GM21367 (cell line): ENCODE measurements at regions not wholly inside any gene's neighbourhood (a gene's known extent, or its start where the extent isn't known, plus 50 kb on each side); places are given as distances from the start of the nearest gene placed in this dataset.
"Not testable (repeated sequence)": the region's sequence is repeated elsewhere in the genome, so short reads cannot be mapped to it uniquely, and the experiment has no call there.

Source experiments
- ATAC-seq: cut with Tn5 transposase; IDR thresholded peaks from one replicate; pipeline ENCODE4 v1.9.1; 2021; ENCODE audit not compliant: unreplicated experiment

DNA sequence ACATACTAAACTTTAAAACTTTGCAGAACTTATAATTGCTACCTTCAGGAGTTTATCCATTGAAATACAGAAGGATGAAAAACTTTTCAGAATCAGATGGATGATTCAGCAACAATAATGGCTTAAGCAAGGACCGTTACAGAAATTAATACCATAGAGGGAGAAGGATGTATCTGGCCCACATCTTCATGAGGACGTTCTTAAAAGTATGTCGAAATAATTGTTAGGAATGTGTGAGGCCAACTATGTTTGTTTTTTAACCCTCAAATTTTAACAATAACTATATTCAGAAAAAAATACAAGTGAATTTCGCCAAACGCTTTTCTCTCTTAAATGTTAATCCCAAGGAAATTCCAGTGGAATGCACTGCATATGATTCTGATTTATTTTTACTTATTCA lies 105.2 kb upstream of the EPHA3 start:
- ATAC-seq, result no peak

DNA sequence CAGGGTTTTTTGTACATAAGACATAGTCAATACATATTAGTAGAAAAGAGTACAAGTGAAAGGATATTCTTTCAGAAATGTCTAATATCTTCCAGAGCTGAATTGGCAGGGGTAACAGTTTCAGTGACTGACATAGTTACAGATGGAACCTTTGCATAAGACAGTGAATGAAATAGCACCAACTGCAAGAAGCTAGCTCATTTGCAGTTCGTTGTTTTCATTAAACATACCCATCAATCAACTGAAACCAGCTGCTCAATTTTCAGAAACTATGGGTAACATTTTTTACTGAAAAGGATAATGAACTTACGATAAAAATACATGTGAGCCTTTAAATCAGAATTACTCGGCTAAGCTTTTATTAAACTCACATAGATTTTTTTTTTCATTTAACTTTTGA lies 93.9 kb upstream of the EPHA3 start:
- ATAC-seq, result no peak

DNA sequence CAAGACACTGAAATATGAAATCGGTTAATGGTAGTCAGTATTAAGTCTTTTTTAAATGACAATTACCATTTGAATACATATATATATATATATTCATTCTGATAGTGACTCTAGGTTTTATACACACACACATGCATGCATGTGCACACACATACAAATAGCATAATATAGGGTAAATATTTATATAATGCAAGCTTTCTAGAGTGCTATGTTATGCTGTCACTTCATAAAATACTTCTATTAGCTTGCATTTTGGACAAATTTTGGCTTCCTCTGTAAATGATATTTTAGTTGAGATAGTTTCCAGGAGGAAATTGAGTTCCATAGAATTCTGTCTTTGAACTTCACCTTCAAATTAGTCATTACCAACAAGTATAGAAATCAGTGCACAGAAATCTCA lies 89.9 kb upstream of the EPHA3 start:
- ATAC-seq, result no peak

DNA sequence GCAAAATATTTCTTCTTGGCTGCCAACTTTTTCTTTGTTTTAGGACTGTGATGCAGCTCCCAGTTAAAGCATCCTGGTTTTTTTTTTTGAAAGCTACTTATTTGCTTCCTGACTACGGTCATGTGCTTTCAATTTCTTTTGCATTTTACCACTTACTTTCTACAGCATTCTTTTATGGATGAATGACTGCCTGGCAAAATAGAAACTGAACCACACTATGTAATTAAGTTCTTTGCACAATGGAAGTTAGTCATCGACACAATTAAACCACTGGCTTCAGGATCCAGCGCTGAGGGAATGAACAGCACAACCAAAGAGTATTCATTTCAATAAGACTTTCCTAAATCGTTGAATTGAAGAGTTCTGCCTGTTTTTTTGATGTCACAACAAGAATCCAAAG lies 82.2 kb upstream of the EPHA3 start:
- no peak for ATAC-seq

DNA sequence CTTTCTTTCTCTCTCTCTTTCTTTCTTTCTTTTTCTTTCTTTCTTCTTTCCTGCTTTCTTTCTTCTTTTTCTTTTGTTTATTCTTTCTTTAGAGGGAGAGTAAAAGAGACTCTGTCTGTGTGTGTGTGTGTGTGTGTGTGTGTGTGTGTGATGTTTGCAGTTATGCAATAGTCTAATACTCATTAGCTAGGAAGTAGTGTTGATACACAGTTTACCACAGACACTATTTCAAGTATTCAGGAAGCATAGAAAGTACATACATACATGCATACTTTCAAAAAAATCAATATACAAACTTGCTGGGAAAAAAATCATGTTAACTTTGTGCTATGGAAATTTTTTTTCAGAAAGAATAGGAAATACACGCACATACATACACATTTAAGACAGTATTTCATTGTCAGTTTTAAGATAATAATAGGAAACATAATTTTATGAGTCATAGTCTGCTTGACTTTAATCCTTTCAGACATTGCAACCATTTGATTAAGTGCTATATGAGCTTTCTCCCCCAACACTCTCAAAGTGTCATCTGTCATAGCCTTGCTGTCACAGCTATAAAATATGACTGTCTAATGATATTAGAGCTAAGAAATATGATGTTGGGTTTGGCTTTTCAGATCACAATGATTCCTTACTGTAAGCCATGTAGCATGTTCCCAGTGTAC lies 74.9 kb upstream of the EPHA3 start:
- no peak for ATAC-seq

GRCh38 chr3:89034723-89035122 lies 72.7 kb upstream of the EPHA3 start:
- not testable (repeated sequence) for ATAC-seq

- no peak for ATAC-seq
Observed at GRCh38 chr3:89038869-89039268, 68.6 kb upstream of the EPHA3 start.

DNA sequence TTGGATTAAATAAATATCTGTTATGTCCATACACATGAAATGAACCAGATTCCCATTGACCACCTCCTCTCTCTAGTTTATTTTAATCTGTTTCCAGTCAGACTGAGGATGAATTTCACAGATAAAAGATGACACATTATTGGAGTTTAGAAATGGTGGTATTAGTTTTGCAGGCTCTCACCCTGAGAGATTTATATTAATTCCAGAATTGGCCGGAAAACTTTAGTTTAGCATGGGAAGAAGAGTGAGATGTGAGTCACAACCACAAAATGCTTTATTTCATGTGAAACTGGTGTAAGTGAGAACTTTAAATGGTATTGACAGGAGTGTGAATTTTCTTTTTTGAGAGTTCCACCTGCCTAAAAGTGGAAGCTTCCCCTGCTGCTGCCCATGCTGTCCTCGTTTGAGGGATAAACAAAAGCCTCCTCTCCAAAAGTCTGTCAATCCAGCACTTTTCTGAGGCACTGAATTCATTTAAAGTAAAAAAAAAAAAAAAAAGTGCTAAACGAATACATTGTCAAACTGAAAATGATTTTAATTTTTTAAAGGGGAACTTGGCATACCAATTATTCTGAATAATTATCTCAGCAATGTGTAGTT lies 65.1 kb upstream of the EPHA3 start:
- no peak for ATAC-seq

- ATAC-seq, result no peak
Observed at GRCh38 chr3:89043406-89043932, 64.0 kb upstream of the EPHA3 start.

- ATAC-seq, result no peak
Observed at GRCh38 chr3:89046661-89047060, 60.8 kb upstream of the EPHA3 start.

DNA sequence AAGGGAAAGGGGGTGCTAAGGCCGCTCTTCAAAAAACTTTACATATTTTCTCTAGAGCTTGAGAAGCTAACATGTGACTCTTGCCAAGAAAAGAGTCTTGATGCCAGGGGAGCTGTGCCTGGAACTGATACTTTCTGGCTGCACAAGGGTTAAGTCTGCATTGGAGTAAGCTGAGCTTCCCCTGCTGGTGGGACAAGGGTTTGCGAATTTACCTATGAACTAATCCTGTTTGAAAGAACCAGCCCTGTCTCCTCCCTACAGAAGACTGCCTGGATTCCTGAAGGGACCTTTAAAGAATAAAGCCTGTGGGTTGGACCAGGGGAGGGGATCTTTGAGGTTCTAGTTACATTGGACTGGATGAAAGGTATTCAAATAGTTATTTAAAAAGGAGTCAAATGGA lies 58.3 kb upstream of the EPHA3 start:
- ATAC-seq, result no peak

DNA sequence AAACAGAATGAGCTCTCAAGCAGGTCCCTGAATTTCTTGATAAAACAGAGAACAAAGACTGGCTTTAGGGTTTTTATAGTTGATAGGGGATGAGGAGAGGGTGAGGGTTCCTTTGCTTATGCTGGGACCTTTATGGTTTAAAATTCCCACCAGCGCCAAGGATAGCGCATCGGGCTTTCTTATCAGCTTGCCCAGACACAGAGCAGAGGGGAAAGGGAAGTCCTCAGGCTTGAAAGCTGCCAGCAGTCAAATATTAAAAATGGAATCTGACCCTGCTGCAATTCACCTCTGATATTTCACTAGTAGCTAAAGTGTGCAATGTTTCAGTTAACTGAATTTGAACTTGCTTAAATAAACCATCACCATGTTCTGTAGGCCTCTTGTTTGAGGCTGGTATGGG lies 55.0 kb upstream of the EPHA3 start:
- ATAC-seq, result no peak

- no peak for ATAC-seq
Observed at GRCh38 chr3:89057398-89057797, 50.0 kb upstream of the EPHA3 start.
